T follicular helper cell (primary cell): ENCODE measurements at regions not wholly inside any gene's neighbourhood (a gene's known extent, or its start where the extent isn't known, plus 50 kb on each side); places are given as distances from the start of the nearest gene placed in this dataset.

Experiments used
- DNase-seq: peaks from one replicate; pipeline ENCODE4 v3.0.0-alpha.2; 2020; ENCODE audit warnings: low read depth

GRCh38 chr20:63086421-63087235, 79.9 kb upstream of the BHLHE23 start:
- no peak for DNase-seq

GRCh38 chr20:63085151-63085861, 78.5 kb upstream of the BHLHE23 start:
- no peak for DNase-seq

- no peak for DNase-seq
These were observed 77.8 kb upstream of the BHLHE23 start for GRCh38 chr20:63084563-63084927.

GRCh38 chr20:63083831-63084562, 77.2 kb upstream of the BHLHE23 start:
- DNase-seq, result no peak

GRCh38 chr20:63082939-63083735, 76.4 kb upstream of the BHLHE23 start:
- no peak for DNase-seq

- no peak for DNase-seq
These were observed 75.7 kb upstream of the BHLHE23 start for GRCh38 chr20:63082308-63082938.

GRCh38 chr20:63081831-63082230, 75.1 kb upstream of the BHLHE23 start:
- DNase-seq, result no peak

GRCh38 chr20:63081351-63081750, 74.6 kb upstream of the BHLHE23 start:
- DNase-seq, result no peak

- no peak for DNase-seq
These were observed 74.0 kb upstream of the BHLHE23 start for GRCh38 chr20:63080811-63081210.

GRCh38 chr20:63080411-63080810, 73.6 kb upstream of the BHLHE23 start:
- DNase-seq, result no peak

- no peak for DNase-seq
These were observed 73.2 kb upstream of the BHLHE23 start for GRCh38 chr20:63079971-63080370.

- DNase-seq, result no peak
These were observed 70.9 kb upstream of the BHLHE23 start for GRCh38 chr20:63077705-63078104.

- no peak for DNase-seq
These were observed 69.7 kb upstream of the BHLHE23 start for GRCh38 chr20:63076421-63076820.

- no peak for DNase-seq
These were observed 67.9 kb upstream of the BHLHE23 start for GRCh38 chr20:63074631-63075030.

- DNase-seq, result no peak
These were observed 67.4 kb upstream of the BHLHE23 start for GRCh38 chr20:63074182-63074581.

- DNase-seq, result no peak
These were observed 66.9 kb upstream of the BHLHE23 start for GRCh38 chr20:63073738-63074065.

GRCh38 chr20:63072991-63073737, 66.4 kb upstream of the BHLHE23 start:
- no peak for DNase-seq

- DNase-seq, result no peak
These were observed 65.5 kb upstream of the BHLHE23 start for GRCh38 chr20:63072231-63072791.

- DNase-seq, result no peak
These were observed 64.9 kb upstream of the BHLHE23 start for GRCh38 chr20:63071541-63072181.
